ENCODE measurements at regions not wholly inside any gene's neighbourhood (a gene's known extent, or its start where the extent isn't known, plus 50 kb on each side); places are given as distances from the start of the nearest gene placed in this dataset.

DNA sequence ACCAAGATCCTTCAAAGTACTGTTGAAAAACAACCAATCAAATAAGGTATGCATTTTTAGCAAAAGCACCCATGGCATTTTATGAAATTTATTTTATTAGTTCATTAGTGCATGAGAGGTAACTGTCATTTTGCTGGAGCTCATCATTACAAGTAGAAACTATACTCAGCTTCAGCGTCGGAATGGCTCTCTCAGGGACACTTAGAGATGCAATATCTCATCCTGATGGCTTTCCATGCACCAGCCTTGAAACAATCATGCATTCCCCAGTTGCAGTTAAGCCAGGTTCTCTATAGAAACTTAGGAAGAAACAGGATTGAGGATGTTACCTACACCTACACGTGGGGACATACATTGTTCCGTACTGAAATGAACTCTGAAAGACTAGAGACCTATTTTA, 219.5 kb downstream of the GALR1 start:
- TF ChIP-seq, protein P1, sequence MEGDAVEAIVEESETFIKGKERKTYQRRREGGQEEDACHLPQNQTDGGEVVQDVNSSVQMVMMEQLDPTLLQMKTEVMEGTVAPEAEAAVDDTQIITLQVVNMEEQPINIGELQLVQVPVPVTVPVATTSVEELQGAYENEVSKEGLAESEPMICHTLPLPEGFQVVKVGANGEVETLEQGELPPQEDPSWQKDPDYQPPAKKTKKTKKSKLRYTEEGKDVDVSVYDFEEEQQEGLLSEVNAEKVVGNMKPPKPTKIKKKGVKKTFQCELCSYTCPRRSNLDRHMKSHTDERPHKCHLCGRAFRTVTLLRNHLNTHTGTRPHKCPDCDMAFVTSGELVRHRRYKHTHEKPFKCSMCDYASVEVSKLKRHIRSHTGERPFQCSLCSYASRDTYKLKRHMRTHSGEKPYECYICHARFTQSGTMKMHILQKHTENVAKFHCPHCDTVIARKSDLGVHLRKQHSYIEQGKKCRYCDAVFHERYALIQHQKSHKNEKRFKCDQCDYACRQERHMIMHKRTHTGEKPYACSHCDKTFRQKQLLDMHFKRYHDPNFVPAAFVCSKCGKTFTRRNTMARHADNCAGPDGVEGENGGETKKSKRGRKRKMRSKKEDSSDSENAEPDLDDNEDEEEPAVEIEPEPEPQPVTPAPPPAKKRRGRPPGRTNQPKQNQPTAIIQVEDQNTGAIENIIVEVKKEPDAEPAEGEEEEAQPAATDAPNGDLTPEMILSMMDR (IDR thresholded peaks at IDR 0.05): no peak
- TF ChIP-seq POLR2A (IDR thresholded peaks at IDR 0.05) (no peak), POLR2AphosphoS5 (IDR thresholded peaks at IDR 0.05) (no peak)
